GM12873 (cell line): ENCODE measurements at regions not wholly inside any gene's neighbourhood (a gene's known extent, or its start where the extent isn't known, plus 50 kb on each side); places are given as distances from the start of the nearest gene placed in this dataset.

Experiments used
- CTCF ChIP-seq: IDR thresholded peaks from 2 replicates; pipeline ENCODE4 v1.5.1; 2012; ENCODE audit warnings: low read depth, mild to moderate bottlenecking, moderate library complexity, low read length, control low read depth; ENCODE audit not compliant: insufficient read depth; ENCODE audit errors: missing control alignments

DNA sequence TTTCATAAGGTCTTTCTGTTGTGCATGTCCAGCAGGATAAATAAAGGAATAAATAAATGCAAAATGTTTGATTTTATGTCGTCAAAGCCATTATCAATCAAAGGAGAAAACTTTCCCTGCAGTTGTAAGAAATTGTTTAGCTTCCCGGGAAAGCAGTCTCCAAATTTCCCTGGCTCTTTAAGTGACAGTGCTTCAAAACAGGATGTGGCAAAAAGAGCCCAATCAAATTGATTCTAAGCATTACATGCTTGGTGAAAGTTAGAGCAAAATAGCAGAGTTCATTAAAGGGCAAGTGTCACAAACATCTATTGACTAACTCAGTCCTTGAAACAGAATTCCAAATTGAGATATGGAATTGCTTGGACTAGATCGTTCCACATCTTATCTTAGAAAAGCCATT lies 704.1 kb downstream of the PRELID2 start:
- TF ChIP-seq CTCF = no peak

DNA sequence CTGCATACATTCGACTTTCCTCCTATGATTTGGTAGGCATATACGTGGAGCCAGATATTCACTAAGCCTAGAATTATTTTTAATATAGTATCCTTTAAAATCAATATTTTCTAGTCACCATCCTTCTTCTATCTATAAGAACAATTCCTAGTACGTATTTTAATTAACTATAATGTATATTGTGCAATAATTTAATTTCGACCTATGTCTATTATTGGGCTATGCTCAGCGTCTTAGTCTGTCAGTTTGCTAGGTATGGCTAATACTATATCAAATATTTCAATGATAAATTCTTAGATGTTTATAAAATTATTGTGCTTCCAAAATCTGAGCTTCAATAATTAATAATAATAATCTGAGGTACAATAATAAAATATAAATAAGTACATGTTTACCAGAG lies 705.3 kb downstream of the PRELID2 start:
- no peak for TF ChIP-seq CTCF

DNA sequence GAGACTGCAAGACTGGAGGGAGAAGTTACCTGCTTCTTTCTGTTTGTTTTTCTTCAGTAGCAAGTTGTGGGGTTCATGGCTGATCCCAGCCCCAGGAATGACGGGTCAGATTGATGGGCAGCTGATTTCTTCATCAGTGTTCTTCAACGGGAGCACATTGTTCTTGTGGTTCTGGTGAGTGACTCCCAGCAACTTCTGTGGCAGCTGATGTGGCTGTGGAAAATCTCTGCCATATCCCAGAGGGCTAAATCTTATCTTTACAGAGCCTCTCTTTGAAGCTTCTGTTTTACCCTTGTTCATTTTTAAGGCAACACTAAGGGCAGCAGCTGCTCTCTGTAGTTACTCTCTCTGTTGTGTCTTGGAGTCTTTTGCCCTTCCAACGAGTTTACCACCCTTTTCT lies 710.3 kb downstream of the PRELID2 start:
- TF ChIP-seq CTCF = no peak

DNA sequence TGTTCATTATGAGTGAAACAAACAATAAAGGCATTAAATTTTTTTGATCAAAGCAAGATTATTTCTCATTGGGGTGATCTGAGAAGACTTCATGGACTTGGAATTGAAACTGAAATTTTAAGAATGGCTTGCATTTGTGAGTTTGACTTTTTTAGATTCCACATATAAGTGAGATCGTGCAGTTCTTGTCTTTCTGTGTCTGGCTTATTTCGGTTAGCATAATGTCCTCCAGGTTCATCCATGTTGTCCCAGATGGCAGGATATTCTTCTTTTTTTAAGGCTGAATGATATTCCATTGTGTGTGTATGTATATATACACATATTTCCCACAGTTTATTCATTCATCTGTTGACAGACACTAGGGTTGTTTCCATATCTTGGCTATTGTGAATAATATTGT lies 716.5 kb downstream of the PRELID2 start:
- TF ChIP-seq CTCF = no peak

GRCh38 chr5:145118127-145118526 lies 717.0 kb downstream of the PRELID2 start:
- no peak for TF ChIP-seq CTCF

- no peak for TF ChIP-seq CTCF
Measured at GRCh38 chr5:145117285-145117684, 717.9 kb downstream of the PRELID2 start.

GRCh38 chr5:145111420-145111819 lies 723.7 kb downstream of the PRELID2 start:
- no peak for TF ChIP-seq CTCF
